Kidney epithelial cell (primary cell): ENCODE measurements at regions not wholly inside any gene's neighbourhood (a gene's known extent, or its start where the extent isn't known, plus 50 kb on each side); places are given as distances from the start of the nearest gene placed in this dataset.

Source experiments
- DNase-seq: peaks from one replicate; pipeline ENCODE4 v3.0.0-alpha.2; 2010; ENCODE audit warnings: low read depth
- H3K27me3 ChIP-seq: 2 replicates; pipeline ENCODE4 v1.6.0; 2011; ENCODE audit warnings: low read length; ENCODE audit not compliant: control insufficient read depth, insufficient read depth
- H3K36me3 ChIP-seq: 2 replicates; pipeline ENCODE4 v1.5.1; 2011; ENCODE audit warnings: low read length; ENCODE audit not compliant: control insufficient read depth, insufficient read depth
- H3K4me3 ChIP-seq: 2 replicates; pipeline ENCODE4 v1.5.1; 2011; ENCODE audit warnings: low read depth, mild to moderate bottlenecking, control low read depth, low read length
- CTCF ChIP-seq: IDR thresholded peaks from 2 replicates; pipeline ENCODE4 v1.5.1; 2011; ENCODE audit warnings: mild to moderate bottlenecking, moderate library complexity, low read length, control low read depth, inconsistent platforms; ENCODE audit not compliant: insufficient read depth, poor library complexity, severe bottlenecking

- Histone ChIP-seq H3K36me3 (no peaks in the 10 kb centered on the region), H3K27me3 (no peaks in the 10 kb centered on the region), H3K4me3 (no peak overlapping the region)
- no peak for TF ChIP-seq CTCF
- DNase-seq: no peak
Measured at GRCh38 chr3:167078070-167078622, 302.0 kb downstream of the ZBBX start.

GRCh38 chr3:167067787-167068161, 312.3 kb downstream of the ZBBX start:
- Histone ChIP-seq H3K27me3 (no peaks in the 10 kb centered on the region), H3K36me3 (no peaks in the 10 kb centered on the region), H3K4me3 (no peak overlapping the region)
- no peak for TF ChIP-seq CTCF
- DNase-seq: no peak

- Histone ChIP-seq H3K36me3 (no peaks in the 10 kb centered on the region), H3K4me3 (no peak overlapping the region), H3K27me3 (no peaks in the 10 kb centered on the region)
- DNase-seq: no peak
- no peak for TF ChIP-seq CTCF
Measured at GRCh38 chr3:167066977-167067786, 312.9 kb downstream of the ZBBX start.

- Histone ChIP-seq H3K4me3 (no peak overlapping the region), H3K27me3 (no peaks in the 10 kb centered on the region), H3K36me3 (no peaks in the 10 kb centered on the region)
- DNase-seq: no peak
- TF ChIP-seq CTCF: no peak
Measured at GRCh38 chr3:167057581-167057980, 322.5 kb downstream of the ZBBX start.

- DNase-seq: no peak
- Histone ChIP-seq H3K36me3 (no peaks in the 10 kb centered on the region), H3K27me3 (no peaks in the 10 kb centered on the region), H3K4me3 (no peak overlapping the region)
- TF ChIP-seq CTCF: no peak
Measured at GRCh38 chr3:167054926-167055325, 325.2 kb downstream of the ZBBX start.

GRCh38 chr3:167051421-167051820, 328.7 kb downstream of the ZBBX start:
- H3K36me3 ChIP-seq: no peaks in the 10 kb centered on the region
- no peak for TF ChIP-seq CTCF
- DNase-seq: no peak
- H3K27me3 ChIP-seq: no peaks in the 10 kb centered on the region
- no peak overlapping the region for H3K4me3 ChIP-seq
